Motor neuron (in vitro differentiated cells): ENCODE measurements at regions not wholly inside any gene's neighbourhood (a gene's known extent, or its start where the extent isn't known, plus 50 kb on each side); places are given as distances from the start of the nearest gene placed in this dataset.

Experiments
- ATAC-seq, 8 experiments: fragments of 200-7000 bp; cut with Tn5 transposase; replicated peaks in 6 of 8; 2 replicates each; pipeline ENCODE4 v1.8.0; 2021; ENCODE audit warnings: mild to moderate bottlenecking in 8 of 8, moderate library complexity in 8 of 8
- H3K27ac ChIP-seq, 2 donors: fragments of 250-450 bp; sonication (Bioruptor Pico); 2 replicates each; pipeline ENCODE4 v1.9.0; 2021; ENCODE audit warnings: antibody characterized with exemption in 2 of 2, mild to moderate bottlenecking in 2 of 2, moderate library complexity in 1 of 2
- H3K4me1 ChIP-seq, 2 donors: fragments of 250-450 bp; sonication (Bioruptor Pico); replicated peaks in 1 of 2; 2 replicates each; pipeline ENCODE4 v1.6.1; 2021; ENCODE audit warnings: antibody characterized with exemption in 2 of 2, mild to moderate bottlenecking in 2 of 2, moderate library complexity in 1 of 2
- H3K4me3 ChIP-seq, 5 donors: fragments of 250-450 bp; sonication (Bioruptor Pico); 2 replicates each; pipeline ENCODE4 v1.9.0; 2021; ENCODE audit warnings: antibody characterized with exemption in 5 of 5, mild to moderate bottlenecking in 5 of 5, moderate library complexity in 4 of 5
- WGBS, 10 experiments: fragments of 450-650 bp; shearing (Covaris generic); methylation state at CpG; one replicate each; pipeline ENCODE4 v1.0.0; 2022; 5-methylcytosine and 5-hydroxymethylcytosine counted together
- in situ Hi-C, 9 experiments: fragments of 400-800 bp; cut with MboI; loops; one replicate each; pipeline ENCODE4 v1.15.0; 2021; ENCODE audit warnings: low sequenced_read_pairs in 9 of 9, low pct_unique_long_range_greater_than_20kb in 2 of 9; ENCODE audit not compliant: unreplicated experiment in 9 of 9

DNA sequence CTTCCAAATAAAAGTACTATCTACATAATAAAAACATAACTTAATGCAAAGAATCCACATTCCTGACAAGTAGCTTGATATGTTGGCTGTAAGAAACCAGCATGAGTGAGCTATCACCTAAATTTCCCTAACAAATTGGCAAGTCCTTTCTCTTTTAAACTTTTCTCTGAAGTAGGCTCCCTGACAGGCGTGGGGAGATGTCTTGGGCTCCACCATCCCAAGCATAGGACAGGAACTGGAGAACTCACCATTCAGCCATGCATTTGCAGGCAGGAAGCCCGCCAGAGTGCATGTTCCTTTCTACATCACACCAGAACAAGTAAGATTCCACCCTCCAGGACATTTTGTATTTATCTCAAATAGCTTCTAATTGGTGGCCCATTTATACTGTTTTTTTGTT lies 921.9 kb upstream of the CELF4 start:
- no peak for ATAC-seq
- no peak overlapping the region for H3K27ac ChIP-seq
- no peaks in the 10 kb centered on the region for H3K4me1 ChIP-seq
- in situ Hi-C loops = no loop called here
- WGBS, 10 experiments = 0 to 100% (median 63%) methylated on average over 1 to 2 of the region's 2 CpGs; no CpG with 5 or more reads in 1 of the 10 experiments
- no peak overlapping the region for H3K4me3 ChIP-seq

DNA sequence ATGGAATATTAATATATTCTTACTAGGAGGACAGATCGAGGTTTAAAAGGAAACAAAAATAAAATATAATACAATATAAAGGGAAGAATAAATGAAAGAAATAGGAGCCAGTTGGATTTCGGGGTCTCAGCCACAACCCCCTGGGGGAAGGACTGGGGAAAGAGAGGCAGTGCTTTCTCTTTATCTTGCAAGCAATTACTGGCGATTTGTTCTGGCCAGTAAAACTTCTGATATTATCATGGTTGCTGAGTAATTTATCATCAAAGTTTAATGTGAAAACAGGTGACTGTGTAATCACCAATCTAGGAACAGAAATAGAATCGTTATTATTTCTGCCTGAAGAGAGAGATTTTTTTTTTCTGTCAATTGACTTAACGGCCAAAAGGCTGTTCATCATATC lies 917.7 kb upstream of the CELF4 start:
- ATAC-seq = no peak
- WGBS, 10 experiments = 0 to 97% (median 75%) methylated on average over 1 to 5 of the region's 5 CpGs
- H3K27ac ChIP-seq = no peak overlapping the region

DNA sequence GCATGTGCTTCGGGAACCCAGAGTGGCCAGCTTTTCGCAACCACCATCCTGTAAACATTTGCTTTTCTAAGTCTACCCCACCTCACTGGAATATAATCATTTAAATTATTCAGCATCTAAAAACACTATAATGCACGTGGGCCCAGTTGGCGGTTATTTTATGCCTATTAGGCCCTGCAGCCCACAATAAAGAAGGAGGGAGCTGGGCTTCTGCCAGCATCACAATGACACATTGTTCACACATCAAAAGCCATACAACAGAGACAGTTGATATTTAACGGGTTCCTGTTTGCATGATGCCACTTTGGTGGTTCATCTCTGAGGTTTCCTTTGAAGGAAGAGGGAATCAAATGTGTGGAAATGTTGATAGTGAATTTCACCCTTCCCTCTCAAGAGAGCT lies 916.0 kb upstream of the CELF4 start:
- ATAC-seq = peak in 2 of 8 experiments; percentile 31 to 46
- H3K4me1 ChIP-seq = no peaks in the 10 kb centered on the region
- in situ Hi-C loops = no loop called here
- no peak overlapping the region for H3K4me3 ChIP-seq
- no peak overlapping the region for H3K27ac ChIP-seq
- 6 to 64% (median 22%) methylated on average over 1 to 5 of the region's 5 CpGs; no CpG with 5 or more reads in 3 of the 10 experiments for WGBS, 10 experiments

More for the DNA sequence above, 917.7 kb upstream of the CELF4 start:
- Histone ChIP-seq H3K4me3 (no peak overlapping the region), H3K4me1 (no peaks in the 10 kb centered on the region)
- in situ Hi-C loops = no loop called here

DNA sequence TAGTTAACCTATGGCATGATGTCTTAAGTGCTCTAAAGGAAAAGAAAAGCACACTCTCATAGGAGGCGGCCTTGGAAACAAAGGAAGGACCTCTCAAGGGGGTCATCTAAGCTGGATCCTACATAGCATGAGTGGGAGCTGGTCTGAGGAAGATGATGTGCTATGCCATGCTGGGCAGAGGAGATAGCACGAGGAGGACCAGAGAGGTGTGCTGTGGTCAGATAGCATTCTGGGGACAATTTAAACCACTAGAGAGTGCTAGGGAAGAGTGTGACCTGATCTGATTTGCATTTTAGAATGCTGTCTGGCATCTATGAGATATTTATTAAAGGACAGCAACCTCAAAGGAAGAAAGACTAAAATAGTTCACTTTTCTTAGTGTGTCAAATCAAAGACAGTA lies 910.1 kb upstream of the CELF4 start:
- no peak for ATAC-seq
- no peaks in the 10 kb centered on the region for H3K4me1 ChIP-seq
- H3K27ac ChIP-seq = no peak overlapping the region
- WGBS, 10 experiments = 5 to 100% (median 91%) methylated on average over 1 to 2 of the region's 2 CpGs; no CpG with 5 or more reads in 2 of the 10 experiments
- in situ Hi-C loops = no loop called here
- H3K4me3 ChIP-seq = no peak overlapping the region

DNA sequence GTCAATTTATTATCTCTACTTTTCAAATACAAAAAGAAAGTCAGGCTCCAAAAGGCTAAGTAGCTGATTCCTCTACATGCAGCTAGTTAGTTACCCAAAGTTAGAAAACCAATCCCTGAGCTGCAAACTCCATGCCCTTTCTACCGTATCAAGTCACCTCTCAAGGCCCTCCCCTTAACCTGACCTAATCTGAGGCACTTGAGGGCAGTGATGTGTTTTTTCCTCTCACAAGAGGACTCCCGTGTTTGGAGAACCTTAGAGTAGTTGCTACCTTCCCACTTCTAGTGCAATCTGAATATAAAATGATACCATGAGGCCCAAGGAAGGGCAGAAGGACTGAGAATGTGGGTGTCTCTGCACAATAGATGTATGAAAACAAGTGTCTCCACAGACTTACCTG lies 907.9 kb upstream of the CELF4 start:
- Histone ChIP-seq H3K27ac (no peak overlapping the region), H3K4me3 (no peak overlapping the region), H3K4me1 (no peaks in the 10 kb centered on the region)
- in situ Hi-C loops = no loop called here
- ATAC-seq = no peak
- WGBS, 10 experiments = 11 to 100% (median 67%) methylated on average over 1 to 2 of the region's 2 CpGs; no CpG with 5 or more reads in 3 of the 10 experiments

DNA sequence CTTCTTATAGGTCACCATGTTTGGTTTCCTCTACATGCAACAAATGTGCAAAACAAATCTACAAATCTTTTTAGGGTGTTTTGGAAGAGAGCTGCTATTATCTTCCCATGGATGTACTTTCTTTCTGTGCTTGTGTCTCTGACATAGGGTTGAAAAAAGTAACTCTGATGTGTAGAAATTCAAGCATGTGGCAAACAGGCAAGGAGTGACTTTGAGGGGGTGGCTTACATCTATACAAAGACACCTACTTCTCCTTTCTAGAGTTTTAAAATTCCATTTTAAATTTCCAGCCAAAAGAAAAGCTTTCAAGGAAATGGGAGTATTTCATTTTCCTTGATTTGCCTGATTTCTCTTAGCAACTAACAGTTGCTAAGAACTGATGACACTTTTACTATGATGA lies 904.8 kb upstream of the CELF4 start:
- Histone ChIP-seq H3K4me1 (no peaks in the 10 kb centered on the region), H3K27ac (no peak overlapping the region), H3K4me3 (no peak overlapping the region)
- no peak for ATAC-seq
- in situ Hi-C loops = no loop called here

DNA sequence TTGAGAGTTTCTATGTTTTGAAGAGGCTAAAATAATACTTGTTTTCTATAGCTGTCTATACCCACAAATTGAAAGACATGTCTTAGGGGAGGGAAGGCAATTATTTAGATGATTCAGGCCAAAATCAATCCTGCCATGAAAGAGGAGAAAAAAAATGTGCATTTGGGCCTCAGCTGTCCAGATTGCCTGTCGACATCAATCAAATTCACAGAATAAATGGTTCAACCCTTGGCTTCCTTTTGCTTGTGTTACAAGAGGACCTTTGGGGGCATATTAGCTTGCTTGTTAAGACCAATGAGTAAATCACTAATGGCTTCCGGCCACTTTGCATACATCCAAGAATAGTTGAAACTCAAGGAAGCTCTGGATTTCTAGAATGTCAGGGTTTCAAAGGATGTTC lies 900.8 kb upstream of the CELF4 start:
- Histone ChIP-seq H3K4me3 (no peak overlapping the region), H3K27ac (no peak overlapping the region), H3K4me1 (no peaks in the 10 kb centered on the region)
- in situ Hi-C loops = no loop called here
- no peak for ATAC-seq
- 0 to 100% (median 71%) methylated on average over 1 to 2 of the region's 2 CpGs; no CpG with 5 or more reads in 1 of the 10 experiments for WGBS, 10 experiments

DNA sequence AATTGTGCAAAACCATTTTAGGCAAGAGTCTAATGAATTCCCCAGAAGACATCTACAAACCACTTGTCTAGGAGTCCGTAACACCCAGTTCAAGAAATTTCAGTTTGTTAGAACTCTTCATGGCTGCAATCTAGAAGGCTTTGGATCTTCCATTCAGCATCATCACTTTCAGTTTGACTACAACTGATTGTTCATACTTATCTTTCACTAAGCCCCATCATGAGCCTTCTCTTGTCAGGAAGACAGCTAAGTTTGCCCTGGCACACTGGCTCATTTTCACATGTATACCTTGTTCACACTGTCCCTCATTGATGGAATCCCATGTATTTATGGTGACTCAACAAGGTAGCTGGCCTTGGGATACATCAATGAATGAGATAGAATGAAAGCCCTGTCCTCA lies 898.4 kb upstream of the CELF4 start:
- Histone ChIP-seq H3K4me1 (peaks cover 0 to 5% of the 10 kb centered on the region in 2 donors), H3K27ac (no peak overlapping the region), H3K4me3 (no peak overlapping the region)
- in situ Hi-C loops = no loop called here
- ATAC-seq = no peak
- 0 to 100% (median 77%) methylated on average over 1 of the region's 1 CpG; no CpG with 5 or more reads in 4 of the 10 experiments for WGBS, 10 experiments

DNA sequence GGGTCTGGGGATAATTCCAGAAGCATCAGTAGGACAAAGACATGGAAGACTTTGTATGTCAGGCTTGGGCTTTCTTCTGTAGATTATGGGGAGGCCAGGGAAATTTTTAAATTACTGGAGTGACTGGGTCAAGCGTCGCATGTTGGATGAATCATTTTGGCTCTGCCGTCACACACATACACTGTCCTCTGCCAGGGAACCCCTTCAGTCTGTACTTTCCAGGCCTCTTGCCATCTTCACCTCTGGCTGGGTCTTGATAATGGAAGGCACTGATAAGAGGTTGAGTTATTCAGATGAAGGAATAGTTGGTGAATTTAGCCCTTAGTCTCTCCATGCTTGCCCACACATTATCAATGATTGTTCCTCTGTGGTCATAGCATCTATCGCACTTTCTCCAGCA lies 895.1 kb upstream of the CELF4 start:
- Histone ChIP-seq H3K4me3 (no peak overlapping the region), H3K4me1 (peaks cover 0 to 15% of the 10 kb centered on the region in 2 donors), H3K27ac (no peak overlapping the region)
- in situ Hi-C loops = no loop called here
- WGBS, 10 experiments = 39 to 100% (median 72%) methylated on average over 1 to 4 of the region's 4 CpGs; no CpG with 5 or more reads in 4 of the 10 experiments
- no peak for ATAC-seq

DNA sequence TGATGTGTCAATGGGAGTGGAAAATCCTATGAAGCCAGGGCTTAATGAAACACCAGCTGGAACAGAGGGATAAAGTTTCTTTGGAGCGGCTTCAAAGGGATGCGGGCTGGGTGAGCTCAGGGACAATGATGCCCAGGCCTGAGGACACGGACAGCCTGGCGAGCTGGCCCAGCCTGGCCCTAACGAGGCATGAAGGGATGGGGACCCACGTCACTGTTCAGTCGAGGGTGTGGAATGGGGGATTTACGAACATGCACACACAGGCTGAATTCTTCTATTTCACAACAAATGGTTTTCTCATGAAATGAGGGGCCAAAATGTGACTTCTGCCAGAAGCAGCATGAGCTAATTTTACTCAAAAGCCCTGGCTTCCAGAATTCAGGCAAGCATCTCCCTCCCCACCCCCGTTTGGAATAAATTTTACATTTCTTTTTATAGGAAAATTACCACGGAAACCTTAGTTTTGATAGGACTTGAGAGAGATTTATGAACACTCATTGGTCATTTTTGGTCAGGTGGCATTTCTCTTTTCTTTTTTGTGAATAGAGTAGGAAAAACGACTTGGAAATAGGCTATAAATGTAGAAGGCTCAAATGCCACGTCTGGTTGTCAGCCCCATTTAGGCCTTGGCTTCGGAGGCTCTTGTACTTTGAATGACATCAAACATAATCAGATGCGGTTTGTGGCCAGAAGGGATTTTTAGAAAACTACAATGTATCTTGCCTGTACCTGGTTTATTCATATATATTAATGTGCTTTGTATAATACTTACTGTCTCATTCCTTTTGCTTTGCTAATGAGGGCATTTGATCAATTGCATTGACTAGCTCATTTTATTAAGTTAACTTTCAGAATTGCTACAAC lies 893.8 kb upstream of the CELF4 start:
- Histone ChIP-seq H3K27ac (no peak overlapping the region), H3K4me3 (no peak overlapping the region), H3K4me1 (peaks cover 6 to 28% of the 10 kb centered on the region in 2 donors)
- 0 to 89% (median 64%) methylated on average over 2 to 11 of the region's 14 CpGs; no CpG with 5 or more reads in 1 of the 10 experiments for WGBS, 10 experiments
- peak in 1 of 8 experiments; percentile 37 for ATAC-seq
- in situ Hi-C loops = no loop called here

DNA sequence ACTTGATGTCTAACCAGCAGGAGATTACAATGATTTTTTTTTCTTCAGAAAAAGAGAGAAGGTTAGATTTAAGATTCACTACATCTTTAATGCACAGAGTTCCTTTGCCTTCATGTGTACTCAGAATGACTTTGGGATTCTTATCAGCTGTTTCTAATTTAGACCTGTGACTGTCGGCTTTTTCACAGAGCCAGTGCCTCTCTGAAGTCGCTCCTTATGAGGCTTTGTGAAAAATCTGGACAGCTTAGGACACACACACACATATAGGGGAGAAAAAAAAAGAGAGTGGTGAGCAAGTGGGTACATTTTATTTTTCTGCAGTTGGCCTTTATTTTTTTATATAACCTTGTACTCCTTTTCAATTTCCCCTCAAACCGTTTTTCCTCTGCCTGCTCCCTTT lies 893.1 kb upstream of the CELF4 start:
- in situ Hi-C loops = no loop called here
- Histone ChIP-seq H3K4me3 (no peak overlapping the region), H3K27ac (no peak overlapping the region), H3K4me1 (peaks cover 6 to 29% of the 10 kb centered on the region in 2 donors)
- no peak for ATAC-seq
- 0 to 94% (median 65%) methylated on average over 1 to 3 of the region's 3 CpGs; no CpG with 5 or more reads in 1 of the 10 experiments for WGBS, 10 experiments

DNA sequence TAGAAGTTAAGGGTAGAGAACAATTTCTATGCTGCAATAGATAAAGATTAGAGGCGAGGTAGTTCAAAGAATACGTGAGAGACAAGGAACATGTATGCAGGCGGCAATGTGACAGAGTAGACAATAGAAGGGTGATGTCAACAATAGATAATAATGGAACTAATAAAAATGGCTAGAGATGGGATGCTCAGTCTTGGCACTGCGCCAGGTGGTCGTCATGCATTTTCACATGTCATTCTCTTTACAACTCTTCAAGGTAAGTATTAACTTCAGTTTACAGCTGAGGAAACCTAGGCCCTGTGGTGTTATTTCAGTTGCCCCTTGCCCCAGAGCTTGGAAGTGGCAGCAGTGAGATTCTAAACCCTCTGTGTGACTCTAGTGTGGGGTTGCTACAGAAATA lies 890.7 kb upstream of the CELF4 start:
- WGBS, 10 experiments = 13 to 100% (median 83%) methylated on average over 1 to 4 of the region's 5 CpGs; no CpG with 5 or more reads in 1 of the 10 experiments
- Histone ChIP-seq H3K4me3 (no peak overlapping the region), H3K27ac (no peak overlapping the region), H3K4me1 (peaks cover 6 to 29% of the 10 kb centered on the region in 2 donors)
- in situ Hi-C loops = no loop called here
- no peak for ATAC-seq

DNA sequence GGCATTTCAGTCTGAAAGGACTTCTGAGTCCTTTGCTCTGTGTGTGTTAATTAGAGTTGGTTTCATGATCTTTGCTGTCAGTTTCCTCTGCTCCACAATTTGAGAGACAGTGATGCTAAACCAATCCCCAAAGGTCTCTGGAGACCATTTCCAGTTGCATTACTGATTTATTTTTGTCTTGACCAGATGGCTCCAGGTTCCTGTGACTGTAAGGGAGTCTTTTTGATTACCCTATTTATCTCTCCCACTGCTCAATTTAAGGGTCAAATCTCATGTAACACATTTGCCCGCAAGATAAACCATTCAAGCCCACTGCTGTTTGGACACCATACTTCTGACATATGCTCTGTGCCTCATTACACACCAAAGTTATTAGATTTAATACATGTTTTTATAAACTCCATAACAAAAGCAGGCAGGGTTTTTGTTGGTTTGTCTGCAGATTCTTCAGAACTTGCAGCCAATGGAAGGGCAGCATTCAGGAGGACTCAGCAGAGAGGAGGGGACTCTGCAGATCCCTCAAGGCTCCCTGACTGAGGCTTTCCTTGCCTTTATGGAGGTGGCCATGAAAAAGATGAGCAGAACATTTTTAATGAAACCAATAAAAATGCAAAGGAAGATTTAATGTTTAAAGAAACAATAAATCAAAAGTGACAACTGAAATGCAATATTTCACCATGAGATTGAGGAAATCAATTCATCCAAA lies 889.3 kb upstream of the CELF4 start:
- Histone ChIP-seq H3K4me1 (peaks cover 6 to 29% of the 10 kb centered on the region in 2 donors), H3K27ac (no peak overlapping the region), H3K4me3 (no peak overlapping the region)
- in situ Hi-C loops = no loop called here
- peak in 3 of 8 experiments; percentile 72 to 82 (median 81) for ATAC-seq
- WGBS, 10 experiments = 20 to 100% (median 50%) methylated on average over 1 of the region's 1 CpG; no CpG with 5 or more reads in 5 of the 10 experiments
